ENCODE measurements at regions not wholly inside any gene's neighbourhood (a gene's known extent, or its start where the extent isn't known, plus 50 kb on each side); places are given as distances from the start of the nearest gene placed in this dataset.
"Not testable (repeated sequence)": the region's sequence is repeated elsewhere in the genome, so short reads cannot be mapped to it uniquely, and the experiment has no call there.

DNA sequence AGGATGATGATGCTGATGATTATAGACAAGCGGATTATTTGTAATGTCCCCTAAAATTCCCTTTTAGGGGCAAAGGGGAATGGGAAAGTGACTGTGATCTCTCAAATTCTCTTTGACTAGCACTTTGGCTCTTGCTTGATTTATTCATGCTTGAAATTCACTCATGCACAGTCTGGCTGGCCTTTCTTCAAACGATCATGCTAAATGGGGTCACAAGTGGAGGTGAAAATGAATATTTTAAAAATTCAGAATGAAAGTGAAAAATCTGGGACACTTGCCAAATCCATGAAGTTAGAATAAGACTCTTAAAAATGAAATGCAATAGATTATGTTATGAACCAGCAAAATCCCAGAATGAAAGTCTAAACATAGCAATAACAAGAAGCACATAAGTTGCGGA, 173.4 kb upstream of the RAI2 start:
- DNase-seq (no peak), ATAC-seq (no peak)
- H3K4me3 Mint-ChIP-seq, result no peak overlapping the region
- H3K27me3 Mint-ChIP-seq, result no peaks in the 10 kb centered on the region
- no peak overlapping the region for H3K27ac Mint-ChIP-seq
- H3K4me1 Mint-ChIP-seq, result peaks cover 3% of the 10 kb centered on the region
- no peaks in the 10 kb centered on the region for H3K36me3 Mint-ChIP-seq (ENCODE audit: low read depth)
- H3K9me3 Mint-ChIP-seq, result no peaks in the 10 kb centered on the region

DNA sequence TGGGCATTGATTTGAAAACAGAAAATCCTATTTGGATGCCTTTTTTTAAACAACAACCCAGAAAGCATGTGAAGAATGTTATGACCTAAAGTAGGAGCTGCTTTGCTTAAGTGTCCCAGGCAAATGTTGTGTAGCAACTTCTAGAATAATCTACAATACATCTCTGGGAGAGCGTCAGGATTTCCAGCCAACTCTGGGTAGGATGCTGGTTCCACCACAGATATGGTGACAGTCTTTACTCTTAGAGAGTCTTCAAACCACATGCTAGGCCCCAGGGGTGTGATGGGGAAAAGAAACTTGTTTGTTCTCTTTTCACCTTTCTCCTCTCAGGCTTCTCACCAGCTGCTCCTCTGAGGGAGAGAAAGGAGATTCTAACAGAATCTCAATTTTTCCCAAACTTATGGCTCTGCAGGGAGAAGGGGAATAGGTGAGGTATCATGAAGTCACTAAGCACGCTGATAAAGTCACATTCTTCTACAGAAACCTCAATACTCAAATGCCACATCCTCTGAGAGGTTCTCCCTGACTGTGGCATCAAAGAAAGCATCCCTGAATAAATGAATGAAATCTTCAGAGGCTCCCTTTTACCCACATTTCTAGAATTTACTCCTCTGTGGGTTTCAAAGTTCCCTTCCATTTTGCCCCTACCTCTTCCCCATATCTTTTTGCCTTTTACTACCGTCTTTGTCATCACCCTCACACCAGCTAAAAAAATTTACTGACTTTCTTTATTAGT, 171.6 kb upstream of the RAI2 start:
- H3K4me3 Mint-ChIP-seq, result no peak overlapping the region
- peaks cover 3% of the 10 kb centered on the region for H3K4me1 Mint-ChIP-seq
- ATAC-seq, result peak; percentile 20
- no peak for DNase-seq
- no peak overlapping the region for H3K27ac Mint-ChIP-seq
- H3K36me3 Mint-ChIP-seq (ENCODE audit: low read depth), result no peaks in the 10 kb centered on the region
- H3K27me3 Mint-ChIP-seq, result no peaks in the 10 kb centered on the region
- H3K9me3 Mint-ChIP-seq, result no peaks in the 10 kb centered on the region

DNA sequence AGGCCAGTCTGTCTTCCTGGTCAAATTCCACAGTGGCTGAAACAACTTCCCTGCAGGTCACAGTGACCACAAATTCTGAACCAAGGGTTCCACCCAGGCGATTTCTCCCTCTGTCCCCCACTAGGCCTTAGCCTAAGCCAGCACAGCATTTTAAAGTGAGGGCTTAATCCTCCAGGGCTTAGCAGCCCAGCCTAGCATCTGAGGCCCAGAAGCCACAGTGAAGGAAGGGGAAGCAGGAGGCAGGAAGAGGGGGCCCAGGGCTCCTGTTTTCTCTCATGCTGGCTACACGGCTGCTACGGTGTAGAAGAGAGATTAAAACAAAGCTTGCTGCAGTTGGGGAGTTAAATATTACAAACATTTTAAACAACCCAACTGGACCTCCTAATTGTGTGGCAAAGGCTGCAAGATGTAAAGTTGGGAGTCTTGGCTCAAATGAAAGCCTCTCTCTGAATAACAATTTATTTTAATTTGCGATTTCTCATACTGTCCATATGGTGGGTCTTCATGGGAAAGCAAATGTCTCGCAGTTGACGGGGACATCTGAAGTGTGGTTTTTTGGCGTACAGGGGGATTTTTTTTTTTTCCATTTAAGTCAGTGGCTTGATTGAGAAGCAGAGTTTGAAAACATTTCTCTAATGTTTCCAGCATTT, 170.8 kb upstream of the RAI2 start:
- no peak for DNase-seq
- Mint-ChIP-seq H3K4me3 (no peak overlapping the region), H3K4me1 (peaks cover 3% of the 10 kb centered on the region), H3K36me3 (ENCODE audit: low read depth) (no peaks in the 10 kb centered on the region), H3K27me3 (no peaks in the 10 kb centered on the region), H3K9me3 (no peaks in the 10 kb centered on the region), H3K27ac (no peak overlapping the region)
- no peak for ATAC-seq

DNA sequence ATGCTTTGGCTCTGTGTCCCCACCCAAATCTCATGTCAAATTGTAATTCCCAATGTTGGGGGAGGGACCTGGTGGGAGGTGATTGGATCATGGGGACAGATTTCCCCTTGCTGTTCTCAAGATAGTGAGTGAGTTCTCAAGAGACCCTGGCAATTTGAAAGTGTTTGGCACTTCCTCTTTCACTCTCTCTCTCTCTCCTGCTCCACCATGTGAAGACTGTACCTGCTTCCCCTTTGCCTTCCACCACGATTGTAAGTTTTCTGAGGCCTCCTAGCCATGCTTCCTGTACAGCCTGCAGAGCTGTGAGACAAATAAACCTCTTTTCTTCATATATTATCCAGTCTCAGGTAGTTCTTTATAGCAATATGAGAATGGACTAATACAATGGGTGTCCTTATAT, 169.6 kb upstream of the RAI2 start:
- H3K27ac Mint-ChIP-seq; H3K36me3 Mint-ChIP-seq (ENCODE audit: low read depth); H3K4me1 Mint-ChIP-seq; H3K4me3 Mint-ChIP-seq; H3K27me3 Mint-ChIP-seq; H3K9me3 Mint-ChIP-seq; DNase-seq; ATAC-seq: not testable (repeated sequence)

DNA sequence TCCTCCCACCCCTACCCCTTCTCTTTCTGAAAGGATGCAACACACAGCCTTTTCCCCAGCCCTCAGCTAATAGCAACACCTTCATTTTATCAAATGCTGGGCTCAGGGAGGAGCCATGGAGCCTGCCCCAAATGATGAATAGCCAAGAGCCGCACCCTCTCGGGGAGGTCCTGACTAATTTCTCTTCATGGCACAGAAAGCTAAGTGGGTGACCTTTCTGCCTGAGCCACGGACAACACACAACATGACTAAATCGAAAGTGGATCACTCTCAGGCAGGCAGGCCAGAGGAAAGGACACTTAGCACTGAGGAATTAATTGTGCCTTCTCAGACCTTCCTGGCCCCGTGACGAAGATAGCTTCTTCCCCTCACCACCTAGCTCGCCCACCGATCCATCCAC, 165.1 kb upstream of the RAI2 start:
- Mint-ChIP-seq H3K9me3 (no peaks in the 10 kb centered on the region), H3K36me3 (ENCODE audit: low read depth) (no peaks in the 10 kb centered on the region), H3K27ac (no peak overlapping the region), H3K4me1 (no peaks in the 10 kb centered on the region), H3K4me3 (no peak overlapping the region), H3K27me3 (no peaks in the 10 kb centered on the region)
- ATAC-seq, result no peak
- no peak for DNase-seq

DNA sequence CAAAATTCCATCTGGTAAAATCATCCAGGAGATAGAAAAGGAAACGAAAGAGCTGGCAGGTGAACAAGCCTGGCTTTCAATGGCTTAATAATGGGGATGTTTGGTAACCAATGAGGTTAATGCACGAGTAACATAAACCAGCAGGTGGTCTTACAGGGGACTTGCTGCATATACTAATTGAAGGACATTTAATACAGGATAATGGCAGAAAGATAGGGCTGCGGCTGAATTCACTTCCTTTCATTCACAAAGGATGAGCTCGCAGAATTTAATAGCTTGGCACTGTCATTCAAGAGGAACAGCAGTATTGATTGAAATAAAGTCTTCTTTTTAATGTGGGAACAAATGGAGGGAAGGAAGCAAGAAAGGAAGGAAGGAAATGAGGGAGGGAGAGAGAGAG, 156.3 kb upstream of the RAI2 start:
- Mint-ChIP-seq H3K36me3 (ENCODE audit: low read depth) (no peaks in the 10 kb centered on the region), H3K4me3 (no peak overlapping the region), H3K27ac (no peak overlapping the region), H3K27me3 (peaks cover 2% of the 10 kb centered on the region), H3K9me3 (no peaks in the 10 kb centered on the region), H3K4me1 (no peaks in the 10 kb centered on the region)
- no peak for ATAC-seq
- DNase-seq, result no peak

DNA sequence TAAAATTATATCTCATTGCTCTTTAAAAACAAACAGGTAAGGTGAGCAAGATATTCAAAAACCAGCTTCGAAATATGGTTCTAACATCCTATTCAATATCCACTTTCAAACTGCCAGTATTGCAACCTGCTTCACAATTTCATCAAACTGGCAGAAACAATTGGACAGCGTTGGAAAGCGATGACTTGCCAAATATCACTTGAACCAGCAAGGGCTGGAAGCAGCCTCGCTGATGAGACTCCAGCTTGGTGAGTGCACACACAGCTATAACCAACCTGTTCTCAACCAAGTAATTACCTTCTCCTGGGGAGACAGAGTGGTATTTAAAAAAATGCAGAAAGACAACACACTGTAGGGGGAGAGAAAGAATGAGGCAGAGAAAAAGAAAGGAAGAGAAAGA, 155.8 kb upstream of the RAI2 start:
- Mint-ChIP-seq H3K9me3 (no peaks in the 10 kb centered on the region), H3K27me3 (peaks cover 2% of the 10 kb centered on the region), H3K27ac (no peak overlapping the region), H3K36me3 (ENCODE audit: low read depth) (no peaks in the 10 kb centered on the region), H3K4me1 (no peaks in the 10 kb centered on the region), H3K4me3 (no peak overlapping the region)
- ATAC-seq (no peak), DNase-seq (no peak)

DNA sequence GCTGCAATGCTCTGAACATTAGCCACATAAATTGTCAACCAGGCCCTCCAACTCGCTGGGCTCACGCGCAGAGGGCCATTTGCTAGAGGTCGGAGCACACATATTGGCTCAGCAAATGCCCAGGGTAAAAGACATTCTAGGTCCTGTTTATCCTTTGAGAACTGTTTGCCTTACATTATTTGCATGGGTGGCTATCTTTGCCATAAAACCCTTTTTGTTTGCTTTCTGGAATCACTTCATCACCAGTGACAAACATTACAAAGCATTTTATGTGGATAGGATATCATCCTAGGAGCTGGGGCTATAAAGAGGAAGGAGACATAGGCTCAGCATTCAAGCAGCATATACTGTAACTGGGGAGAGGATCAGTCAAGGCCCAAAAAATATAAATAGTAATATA, 149.2 kb upstream of the RAI2 start:
- no peaks in the 10 kb centered on the region for H3K4me1 Mint-ChIP-seq
- H3K4me3 Mint-ChIP-seq, result no peak overlapping the region
- no peak for ATAC-seq
- peaks cover 2% of the 10 kb centered on the region for H3K27me3 Mint-ChIP-seq
- H3K9me3 Mint-ChIP-seq, result no peaks in the 10 kb centered on the region
- H3K36me3 Mint-ChIP-seq (ENCODE audit: low read depth), result no peaks in the 10 kb centered on the region
- no peak for DNase-seq
- H3K27ac Mint-ChIP-seq, result no peak overlapping the region

DNA sequence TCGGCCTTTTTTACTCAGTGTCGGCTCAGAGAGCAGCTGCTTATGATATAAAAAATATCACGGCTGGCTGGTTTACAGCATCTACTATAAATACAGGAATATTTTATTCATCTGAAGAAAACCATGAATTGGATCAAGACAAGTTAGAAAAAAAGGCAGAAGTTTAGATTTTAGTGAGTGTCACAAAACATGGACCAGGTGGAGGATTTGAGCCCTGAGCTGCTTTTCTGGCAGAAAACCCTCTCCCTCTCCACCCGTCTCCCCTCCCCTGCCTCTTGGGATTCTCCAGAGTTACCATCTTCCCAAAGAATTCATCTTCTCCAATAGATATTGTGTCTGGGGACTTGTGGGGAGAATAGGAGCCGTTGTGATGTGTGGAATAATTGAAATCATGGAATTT, 142.8 kb upstream of the RAI2 start:
- H3K4me1 Mint-ChIP-seq, result no peaks in the 10 kb centered on the region
- H3K27me3 Mint-ChIP-seq, result no peaks in the 10 kb centered on the region
- no peak overlapping the region for H3K4me3 Mint-ChIP-seq
- H3K27ac Mint-ChIP-seq, result no peak overlapping the region
- H3K9me3 Mint-ChIP-seq, result no peaks in the 10 kb centered on the region
- ATAC-seq (no peak), DNase-seq (no peak)
- no peaks in the 10 kb centered on the region for H3K36me3 Mint-ChIP-seq (ENCODE audit: low read depth)

DNA sequence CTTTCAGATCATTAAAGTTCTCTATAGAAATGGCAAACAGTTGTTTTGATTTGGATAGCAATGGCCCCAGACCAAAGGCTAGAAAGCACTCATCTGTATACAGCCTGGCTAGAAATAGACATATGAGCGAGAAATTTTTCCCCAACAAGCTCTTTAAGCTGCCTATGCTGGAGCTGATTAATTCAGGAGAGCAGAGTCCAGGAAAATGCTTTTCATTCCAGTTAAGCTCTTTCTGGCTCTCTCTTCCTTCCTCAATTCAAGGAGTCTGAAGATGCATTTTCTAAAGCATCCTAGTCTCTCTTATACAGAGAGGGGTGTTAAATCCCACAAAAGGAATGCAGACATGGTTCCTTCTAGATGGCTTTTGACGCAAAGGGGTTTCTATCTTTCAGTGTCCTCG, 141.7 kb upstream of the RAI2 start:
- Mint-ChIP-seq H3K4me1 (no peaks in the 10 kb centered on the region), H3K27ac (no peak overlapping the region), H3K36me3 (ENCODE audit: low read depth) (no peaks in the 10 kb centered on the region), H3K4me3 (no peak overlapping the region), H3K9me3 (no peaks in the 10 kb centered on the region), H3K27me3 (no peaks in the 10 kb centered on the region)
- ATAC-seq, result no peak
- DNase-seq, result no peak

DNA sequence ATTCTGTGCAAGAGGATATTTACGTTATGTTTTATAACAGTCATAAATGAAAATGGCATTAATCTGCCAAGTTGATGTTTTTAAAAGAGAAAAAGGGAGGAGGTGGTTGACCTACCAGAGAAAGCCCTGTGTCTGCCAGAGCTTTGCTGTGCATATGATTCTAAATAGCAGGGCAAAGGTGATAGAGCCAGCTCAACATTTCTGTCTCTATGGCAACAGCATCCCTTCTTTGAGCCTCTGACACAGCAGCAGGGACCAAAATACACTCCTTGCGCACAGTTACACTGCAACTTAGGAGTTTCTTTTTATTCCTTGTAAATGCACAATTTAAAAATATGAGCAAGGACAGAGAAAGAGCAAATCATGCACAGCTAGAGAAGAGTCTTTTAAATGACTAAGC, 133.3 kb upstream of the RAI2 start:
- Mint-ChIP-seq H3K36me3 (ENCODE audit: low read depth) (no peaks in the 10 kb centered on the region), H3K9me3 (no peaks in the 10 kb centered on the region), H3K4me3 (no peak overlapping the region), H3K27ac (no peak overlapping the region), H3K4me1 (no peaks in the 10 kb centered on the region), H3K27me3 (no peaks in the 10 kb centered on the region)
- DNase-seq (no peak), ATAC-seq (no peak)

DNA sequence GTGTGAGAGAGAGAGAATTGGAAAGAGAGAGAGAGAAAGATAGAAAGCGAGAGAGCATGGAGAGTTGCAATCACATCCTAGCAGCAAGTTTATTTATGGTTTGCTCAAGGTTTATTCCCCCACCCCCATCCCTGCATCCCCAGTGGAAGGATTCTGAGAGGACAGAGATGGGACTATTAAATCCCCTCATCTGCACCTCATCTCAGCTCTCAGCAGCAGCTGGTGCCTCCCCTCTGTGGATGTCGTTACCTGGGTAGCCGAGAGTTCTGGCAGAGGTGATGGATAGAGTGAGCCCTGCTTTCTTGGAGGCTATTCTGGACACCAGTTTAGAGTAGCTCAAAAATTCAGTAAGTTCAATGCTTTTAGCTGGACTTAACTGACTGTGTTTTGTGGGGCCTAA, 132.0 kb upstream of the RAI2 start:
- H3K9me3 Mint-ChIP-seq, result no peaks in the 10 kb centered on the region
- DNase-seq (no peak), ATAC-seq (no peak)
- H3K27ac Mint-ChIP-seq, result no peak overlapping the region
- no peaks in the 10 kb centered on the region for H3K36me3 Mint-ChIP-seq (ENCODE audit: low read depth)
- H3K4me1 Mint-ChIP-seq, result peaks cover under 1% of the 10 kb centered on the region
- no peak overlapping the region for H3K4me3 Mint-ChIP-seq
- H3K27me3 Mint-ChIP-seq, result no peaks in the 10 kb centered on the region

DNA sequence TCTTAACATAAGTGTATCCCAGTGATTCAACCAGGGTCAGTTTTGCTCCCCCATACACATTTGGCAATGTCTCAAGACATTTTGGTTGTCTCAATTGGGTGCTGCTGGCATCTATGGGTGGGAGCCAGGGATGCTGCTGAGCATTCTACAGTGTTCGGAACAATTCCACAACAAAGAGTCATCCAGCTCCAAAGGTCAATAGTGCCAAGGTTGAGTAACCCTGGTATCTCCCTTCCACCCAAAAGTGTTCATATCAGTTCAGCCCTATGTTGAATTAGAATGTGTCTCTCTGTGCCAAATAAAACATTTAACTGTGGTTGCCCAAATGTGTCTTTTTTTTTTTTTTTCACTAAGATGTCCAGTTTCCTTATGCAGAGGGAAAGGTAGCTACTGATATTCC, 129.4 kb upstream of the RAI2 start:
- ATAC-seq (no peak), DNase-seq (no peak)
- Mint-ChIP-seq H3K9me3 (no peaks in the 10 kb centered on the region), H3K4me3 (no peak overlapping the region), H3K27ac (no peak overlapping the region), H3K4me1 (peaks cover 14% of the 10 kb centered on the region), H3K27me3 (no peaks in the 10 kb centered on the region), H3K36me3 (ENCODE audit: low read depth) (no peaks in the 10 kb centered on the region)

DNA sequence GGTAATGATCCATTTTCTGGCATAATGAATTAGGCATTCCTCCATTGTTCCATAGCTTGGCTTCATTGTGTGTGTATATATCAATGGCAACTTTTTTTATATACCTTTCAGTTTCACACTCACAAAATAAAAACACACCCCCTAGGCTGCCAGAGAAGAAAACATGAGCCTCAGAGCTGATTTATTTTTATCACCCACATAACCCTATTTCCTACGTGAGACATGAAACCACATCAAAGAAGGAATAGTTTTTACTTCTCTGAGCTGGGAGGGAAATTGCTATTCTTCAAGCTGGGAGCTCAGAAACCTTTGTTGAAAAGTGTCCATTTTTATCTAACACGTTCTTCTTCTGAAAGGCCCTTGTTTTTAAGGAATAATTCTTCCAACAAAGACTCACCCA, 126.7 kb upstream of the RAI2 start:
- Mint-ChIP-seq H3K27ac (no peak overlapping the region), H3K4me3 (no peak overlapping the region), H3K9me3 (no peaks in the 10 kb centered on the region), H3K27me3 (no peaks in the 10 kb centered on the region), H3K36me3 (ENCODE audit: low read depth) (no peaks in the 10 kb centered on the region), H3K4me1 (peaks cover 15% of the 10 kb centered on the region)
- no peak for DNase-seq
- no peak for ATAC-seq

DNA sequence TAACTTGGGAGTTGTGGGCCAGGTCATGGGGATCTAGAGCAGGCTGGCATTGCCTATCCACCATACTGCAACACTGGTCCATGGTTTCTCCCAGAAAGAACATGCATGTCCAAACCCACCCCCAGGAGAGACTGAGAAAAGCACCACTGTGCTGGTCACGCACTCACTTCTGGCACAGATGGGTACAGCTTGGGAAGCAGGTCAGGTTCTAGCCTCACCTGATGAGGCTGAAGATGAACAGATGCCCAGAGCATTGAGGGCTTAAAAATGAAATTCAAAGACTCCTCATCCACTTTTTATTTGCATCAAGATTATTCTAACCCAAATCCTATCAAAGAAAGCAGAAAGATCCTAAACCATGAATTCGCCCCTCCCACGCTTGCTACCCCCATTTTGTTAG, 125.9 kb upstream of the RAI2 start:
- peaks cover 15% of the 10 kb centered on the region for H3K4me1 Mint-ChIP-seq
- H3K4me3 Mint-ChIP-seq, result no peak overlapping the region
- no peaks in the 10 kb centered on the region for H3K9me3 Mint-ChIP-seq
- H3K27ac Mint-ChIP-seq, result no peak overlapping the region
- no peaks in the 10 kb centered on the region for H3K36me3 Mint-ChIP-seq (ENCODE audit: low read depth)
- ATAC-seq (no peak), DNase-seq (no peak)
- H3K27me3 Mint-ChIP-seq, result no peaks in the 10 kb centered on the region

DNA sequence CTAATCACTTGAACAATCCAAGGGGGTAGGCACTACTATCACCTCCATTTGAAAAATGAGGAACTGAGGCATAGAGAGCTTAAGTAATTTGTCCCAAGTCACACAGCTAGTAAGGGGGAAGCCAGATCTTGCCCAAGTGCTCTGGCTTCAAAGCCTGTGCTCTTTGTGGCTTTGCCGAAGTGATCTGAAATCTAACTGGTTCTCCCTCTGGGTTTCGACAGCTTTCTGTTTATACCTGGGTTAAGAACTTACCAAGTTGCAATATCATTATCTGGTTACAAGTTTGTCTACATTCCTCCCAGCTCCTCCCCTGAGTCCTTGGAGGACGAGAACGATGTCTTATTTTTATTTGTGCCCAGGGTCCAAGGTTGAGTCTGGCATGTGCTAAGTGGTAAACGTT, 125.3 kb upstream of the RAI2 start:
- Mint-ChIP-seq H3K4me3 (no peak overlapping the region), H3K9me3 (no peaks in the 10 kb centered on the region), H3K36me3 (ENCODE audit: low read depth) (no peaks in the 10 kb centered on the region), H3K27ac (no peak overlapping the region), H3K4me1 (peaks cover 15% of the 10 kb centered on the region), H3K27me3 (no peaks in the 10 kb centered on the region)
- DNase-seq, result no peak
- no peak for ATAC-seq
